Panc1 (cell line): ENCODE measurements at regions not wholly inside any gene's neighbourhood (a gene's known extent, or its start where the extent isn't known, plus 50 kb on each side); places are given as distances from the start of the nearest gene placed in this dataset.

Experiments
- POLR2AphosphoS5 ChIP-seq: IDR thresholded peaks from 2 replicates; pipeline ENCODE4 v1.6.1; 2012; ENCODE audit warnings: mild to moderate bottlenecking, low read depth, low read length, moderate library complexity
- TCF7L2 ChIP-seq: IDR thresholded peaks from 2 replicates; pipeline ENCODE4 v1.6.1; 2011; ENCODE audit warnings: mild to moderate bottlenecking, low read depth, low read length, inconsistent platforms
- TF ChIP-seq, protein P1 (sequence below): fragments of 450-650 bp; IDR thresholded peaks from 2 replicates; pipeline ENCODE4 v1.5.1; 2017; ENCODE audit warnings: mild to moderate bottlenecking

DNA sequence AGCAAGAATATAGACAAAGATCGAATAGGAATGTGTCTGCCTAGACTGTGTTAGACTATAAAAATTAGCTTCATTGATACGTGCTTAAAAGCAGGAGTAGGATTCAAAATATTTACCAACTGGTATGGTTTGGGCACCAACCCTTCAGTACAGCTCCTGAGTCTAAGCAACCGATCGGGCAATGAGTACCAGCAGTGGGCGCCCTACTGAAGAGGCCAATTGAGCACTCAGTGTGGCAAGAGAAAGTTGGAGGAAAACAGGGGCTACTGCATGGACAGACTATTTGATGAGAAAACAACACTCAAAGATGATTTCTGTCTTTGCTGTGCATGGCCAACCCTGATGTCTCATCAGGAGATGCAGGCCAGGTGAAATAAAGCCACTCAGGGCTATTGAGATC lies 176.0 kb upstream of the NWD2 start:
- TF ChIP-seq, protein P1, sequence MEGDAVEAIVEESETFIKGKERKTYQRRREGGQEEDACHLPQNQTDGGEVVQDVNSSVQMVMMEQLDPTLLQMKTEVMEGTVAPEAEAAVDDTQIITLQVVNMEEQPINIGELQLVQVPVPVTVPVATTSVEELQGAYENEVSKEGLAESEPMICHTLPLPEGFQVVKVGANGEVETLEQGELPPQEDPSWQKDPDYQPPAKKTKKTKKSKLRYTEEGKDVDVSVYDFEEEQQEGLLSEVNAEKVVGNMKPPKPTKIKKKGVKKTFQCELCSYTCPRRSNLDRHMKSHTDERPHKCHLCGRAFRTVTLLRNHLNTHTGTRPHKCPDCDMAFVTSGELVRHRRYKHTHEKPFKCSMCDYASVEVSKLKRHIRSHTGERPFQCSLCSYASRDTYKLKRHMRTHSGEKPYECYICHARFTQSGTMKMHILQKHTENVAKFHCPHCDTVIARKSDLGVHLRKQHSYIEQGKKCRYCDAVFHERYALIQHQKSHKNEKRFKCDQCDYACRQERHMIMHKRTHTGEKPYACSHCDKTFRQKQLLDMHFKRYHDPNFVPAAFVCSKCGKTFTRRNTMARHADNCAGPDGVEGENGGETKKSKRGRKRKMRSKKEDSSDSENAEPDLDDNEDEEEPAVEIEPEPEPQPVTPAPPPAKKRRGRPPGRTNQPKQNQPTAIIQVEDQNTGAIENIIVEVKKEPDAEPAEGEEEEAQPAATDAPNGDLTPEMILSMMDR: peak; percentile 28
- TF ChIP-seq TCF7L2: no peak
- no peak for TF ChIP-seq POLR2AphosphoS5
